IPS-15b (cell line): ENCODE measurements at regions not wholly inside any gene's neighbourhood (a gene's known extent, or its start where the extent isn't known, plus 50 kb on each side); places are given as distances from the start of the nearest gene placed in this dataset.

Experiments
- H3K27me3 ChIP-seq: one replicate; pipeline ENCODE4 v1.6.1; 2013; ENCODE audit warnings: low read length; ENCODE audit not compliant: control insufficient read depth, insufficient read depth
- H3K36me3 ChIP-seq: one replicate; pipeline ENCODE4 v1.6.1; 2013; ENCODE audit warnings: low read length; ENCODE audit not compliant: control insufficient read depth, insufficient read depth
- H3K4me1 ChIP-seq: one replicate; pipeline ENCODE4 v1.6.1; 2013; ENCODE audit warnings: mild to moderate bottlenecking, low read length; ENCODE audit not compliant: control insufficient read depth, insufficient read depth
- H3K4me3 ChIP-seq: one replicate; pipeline ENCODE4 v1.5.1; 2013; ENCODE audit warnings: low read depth, low read length
- H3K9ac ChIP-seq: one replicate; pipeline ENCODE4 v1.6.1; 2013; ENCODE audit warnings: low read depth, mild to moderate bottlenecking, low read length
- H3K9me3 ChIP-seq: one replicate; pipeline ENCODE4 v1.6.1; 2013; ENCODE audit warnings: mild to moderate bottlenecking, low read length; ENCODE audit not compliant: control insufficient read depth, insufficient read depth

DNA sequence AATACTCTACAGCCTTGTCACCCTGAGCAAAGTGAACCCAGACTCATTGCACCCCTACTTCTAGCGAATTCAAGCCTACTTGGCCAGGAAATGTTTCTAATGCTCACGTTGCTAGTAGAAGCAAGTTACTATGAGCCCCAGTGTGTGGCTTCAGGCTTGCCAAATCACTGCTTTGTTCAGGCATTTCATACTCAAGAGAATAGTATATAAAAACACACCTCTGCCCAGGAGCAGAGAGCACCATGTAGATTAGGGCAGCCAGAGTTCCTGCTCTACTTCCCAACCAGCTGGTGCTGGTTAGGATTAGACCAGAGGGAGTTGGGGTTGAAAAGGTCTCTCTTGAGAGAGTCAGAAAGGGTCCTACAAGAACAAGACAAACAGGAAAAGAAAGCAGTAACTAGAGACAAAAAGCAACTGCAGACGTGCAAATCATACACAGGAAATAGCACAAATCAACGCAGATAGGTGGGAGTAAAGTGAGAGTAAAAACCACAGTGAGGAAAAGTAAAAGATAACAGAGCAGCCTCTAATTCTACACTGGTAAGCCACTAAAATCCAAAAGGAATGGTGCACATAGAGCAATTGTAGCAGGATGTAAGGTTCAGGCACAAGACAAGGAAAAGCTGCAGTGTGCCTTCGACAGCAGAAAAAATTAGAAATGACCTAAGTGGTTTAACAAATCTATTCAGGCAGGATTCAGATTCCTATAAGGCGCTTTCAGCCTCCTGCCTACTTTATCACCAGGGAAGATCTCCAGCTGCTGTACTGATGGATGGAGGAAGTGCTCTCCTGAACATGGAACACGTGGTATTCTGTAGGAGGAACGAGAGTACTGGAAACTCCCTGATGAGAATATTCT is 49.6 kb upstream of the KIF2A start:
- Histone ChIP-seq H3K4me1 (peaks cover 3% of the 10 kb centered on the region), H3K27me3 (no peaks in the 10 kb centered on the region)

More for the DNA sequence above, 49.6 kb upstream of the KIF2A start:
- Histone ChIP-seq H3K4me3 (no peak overlapping the region), H3K9me3 (no peaks in the 10 kb centered on the region), H3K36me3 (no peaks in the 10 kb centered on the region), H3K9ac (no peak overlapping the region)
